Keratinocyte (primary cell): ENCODE measurements at regions not wholly inside any gene's neighbourhood (a gene's known extent, or its start where the extent isn't known, plus 50 kb on each side); places are given as distances from the start of the nearest gene placed in this dataset.

Source experiments
- EZH2 ChIP-seq: IDR thresholded peaks from one replicate; pipeline ENCODE4 v1.6.1; 2012; ENCODE audit warnings: inconsistent platforms, mild to moderate bottlenecking, low read length, moderate library complexity
- TF ChIP-seq, protein P1 (sequence below), 3 experiments: IDR thresholded peaks in 1 of 3; conservative IDR thresholded peaks in 1 of 3; optimal IDR thresholded peaks in 1 of 3; 2 replicates in 2 of 3; 3 replicates in 1 of 3; pipeline versions ENCODE3 to v1.5.1; 2011; ENCODE audit warnings: low read length in 3 of 3, mild to moderate bottlenecking in 3 of 3, moderate library complexity in 2 of 3, control low read depth in 1 of 3, inconsistent platforms in 1 of 3; ENCODE audit not compliant: insufficient read depth in 2 of 3; ENCODE audit errors: extremely low read depth in 1 of 3

DNA sequence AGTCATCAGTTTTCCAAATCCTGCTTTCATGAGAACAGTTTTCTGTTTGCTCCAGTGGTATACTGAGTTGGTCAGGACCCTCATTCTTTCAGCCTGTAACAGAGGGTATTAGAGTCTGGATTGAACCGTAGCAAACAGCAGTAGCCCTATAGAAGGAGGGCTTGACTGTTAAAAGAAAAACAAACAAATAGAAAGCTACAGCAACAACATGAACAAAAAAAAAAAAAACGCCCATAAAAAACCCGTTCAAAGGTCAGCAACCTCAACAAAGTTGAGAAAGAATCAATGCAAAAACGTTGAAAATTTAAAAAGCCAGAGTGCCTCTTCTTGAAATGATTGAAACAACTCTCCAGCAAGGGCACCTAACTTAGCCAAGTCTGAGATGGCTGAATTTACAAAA is 64.7 kb upstream of the UGT2B10 start:
- TF ChIP-seq, protein P1, sequence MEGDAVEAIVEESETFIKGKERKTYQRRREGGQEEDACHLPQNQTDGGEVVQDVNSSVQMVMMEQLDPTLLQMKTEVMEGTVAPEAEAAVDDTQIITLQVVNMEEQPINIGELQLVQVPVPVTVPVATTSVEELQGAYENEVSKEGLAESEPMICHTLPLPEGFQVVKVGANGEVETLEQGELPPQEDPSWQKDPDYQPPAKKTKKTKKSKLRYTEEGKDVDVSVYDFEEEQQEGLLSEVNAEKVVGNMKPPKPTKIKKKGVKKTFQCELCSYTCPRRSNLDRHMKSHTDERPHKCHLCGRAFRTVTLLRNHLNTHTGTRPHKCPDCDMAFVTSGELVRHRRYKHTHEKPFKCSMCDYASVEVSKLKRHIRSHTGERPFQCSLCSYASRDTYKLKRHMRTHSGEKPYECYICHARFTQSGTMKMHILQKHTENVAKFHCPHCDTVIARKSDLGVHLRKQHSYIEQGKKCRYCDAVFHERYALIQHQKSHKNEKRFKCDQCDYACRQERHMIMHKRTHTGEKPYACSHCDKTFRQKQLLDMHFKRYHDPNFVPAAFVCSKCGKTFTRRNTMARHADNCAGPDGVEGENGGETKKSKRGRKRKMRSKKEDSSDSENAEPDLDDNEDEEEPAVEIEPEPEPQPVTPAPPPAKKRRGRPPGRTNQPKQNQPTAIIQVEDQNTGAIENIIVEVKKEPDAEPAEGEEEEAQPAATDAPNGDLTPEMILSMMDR (optimal IDR thresholded peaks at IDR 0.05 in 1 of 3, IDR thresholded peaks at IDR 0.05 in 1 of 3, conservative IDR thresholded peaks at IDR 0.05 in 1 of 3; ENCODE audit: extremely low read depth in 1 of 3, insufficient read depth in 2 of 3, low read length in 3 of 3) = no peak
- TF ChIP-seq EZH2 = no peak
